ENCODE measurements at regions not wholly inside any gene's neighbourhood (a gene's known extent, or its start where the extent isn't known, plus 50 kb on each side); places are given as distances from the start of the nearest gene placed in this dataset.

DNA sequence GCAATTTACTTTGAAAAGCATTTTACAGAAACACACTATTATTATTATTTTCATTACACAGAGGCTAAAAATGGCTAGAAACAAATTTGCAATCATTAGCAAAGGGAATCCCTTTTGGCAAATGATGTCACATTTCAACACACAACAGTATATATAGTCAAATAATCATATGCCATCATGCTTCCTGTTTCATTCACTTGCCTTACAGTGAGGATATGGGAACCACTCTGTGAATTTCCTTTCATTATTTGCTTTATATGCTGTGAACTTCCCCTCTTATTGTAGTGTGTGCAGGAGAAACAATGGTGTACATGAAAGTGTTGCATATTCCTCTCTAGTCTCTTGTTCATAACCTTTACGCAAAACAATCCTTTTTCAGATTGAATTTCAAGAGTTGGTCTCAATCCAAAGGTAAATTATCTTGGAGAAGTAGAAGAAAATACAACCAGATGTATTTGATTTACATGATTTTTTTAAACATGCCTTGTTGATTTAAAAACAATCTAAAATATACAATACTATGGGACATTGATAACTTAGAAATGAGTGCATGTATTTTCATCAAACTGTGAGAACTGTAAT is 657.3 kb downstream of the EFNB2 start:
- H3K9me3 ChIP-seq (ENCODE audit: severe bottlenecking), result no peaks in the 10 kb centered on the region
- H3K4me3 ChIP-seq (ENCODE audit: low read depth, low read length), result no peak overlapping the region
- no peak for DNase-seq
- TF ChIP-seq, protein P1, sequence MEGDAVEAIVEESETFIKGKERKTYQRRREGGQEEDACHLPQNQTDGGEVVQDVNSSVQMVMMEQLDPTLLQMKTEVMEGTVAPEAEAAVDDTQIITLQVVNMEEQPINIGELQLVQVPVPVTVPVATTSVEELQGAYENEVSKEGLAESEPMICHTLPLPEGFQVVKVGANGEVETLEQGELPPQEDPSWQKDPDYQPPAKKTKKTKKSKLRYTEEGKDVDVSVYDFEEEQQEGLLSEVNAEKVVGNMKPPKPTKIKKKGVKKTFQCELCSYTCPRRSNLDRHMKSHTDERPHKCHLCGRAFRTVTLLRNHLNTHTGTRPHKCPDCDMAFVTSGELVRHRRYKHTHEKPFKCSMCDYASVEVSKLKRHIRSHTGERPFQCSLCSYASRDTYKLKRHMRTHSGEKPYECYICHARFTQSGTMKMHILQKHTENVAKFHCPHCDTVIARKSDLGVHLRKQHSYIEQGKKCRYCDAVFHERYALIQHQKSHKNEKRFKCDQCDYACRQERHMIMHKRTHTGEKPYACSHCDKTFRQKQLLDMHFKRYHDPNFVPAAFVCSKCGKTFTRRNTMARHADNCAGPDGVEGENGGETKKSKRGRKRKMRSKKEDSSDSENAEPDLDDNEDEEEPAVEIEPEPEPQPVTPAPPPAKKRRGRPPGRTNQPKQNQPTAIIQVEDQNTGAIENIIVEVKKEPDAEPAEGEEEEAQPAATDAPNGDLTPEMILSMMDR (IDR thresholded peaks at IDR 0.05; ENCODE audit: low read depth, low read length), result no peak
- H3K27ac ChIP-seq, result no peak overlapping the region
- no peaks in the 10 kb centered on the region for H3K36me3 ChIP-seq
- H3K27me3 ChIP-seq (ENCODE audit: insufficient read depth, low read depth, severe bottlenecking), result no peaks in the 10 kb centered on the region

DNA sequence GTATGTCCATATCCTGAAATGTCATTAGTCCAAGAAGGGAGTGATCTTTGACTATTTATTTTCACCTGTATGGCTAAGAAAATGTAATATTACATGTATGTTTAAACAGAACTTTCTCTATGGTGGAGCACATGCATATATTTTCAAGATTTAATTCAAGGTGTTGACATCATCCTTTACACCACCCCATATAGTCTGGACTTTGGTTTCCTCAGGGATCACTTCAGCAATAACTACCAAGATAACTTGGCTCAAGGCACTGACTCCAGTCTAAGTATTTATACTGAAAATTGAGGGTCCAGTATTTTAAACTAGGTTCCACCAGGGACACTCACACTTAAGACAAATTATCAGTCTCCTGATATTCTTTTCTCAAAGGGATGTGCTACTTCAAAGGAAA is 660.6 kb downstream of the EFNB2 start:
- Histone ChIP-seq H3K4me3 (ENCODE audit: low read depth, low read length) (no peak overlapping the region), H3K36me3 (no peaks in the 10 kb centered on the region), H3K9me3 (ENCODE audit: severe bottlenecking) (no peaks in the 10 kb centered on the region), H3K27me3 (ENCODE audit: insufficient read depth, low read depth, severe bottlenecking) (no peaks in the 10 kb centered on the region), H3K27ac (no peak overlapping the region)
- no peak for DNase-seq
- TF ChIP-seq, protein P1 (IDR thresholded peaks at IDR 0.05; ENCODE audit: low read depth, low read length), result no peak

DNA sequence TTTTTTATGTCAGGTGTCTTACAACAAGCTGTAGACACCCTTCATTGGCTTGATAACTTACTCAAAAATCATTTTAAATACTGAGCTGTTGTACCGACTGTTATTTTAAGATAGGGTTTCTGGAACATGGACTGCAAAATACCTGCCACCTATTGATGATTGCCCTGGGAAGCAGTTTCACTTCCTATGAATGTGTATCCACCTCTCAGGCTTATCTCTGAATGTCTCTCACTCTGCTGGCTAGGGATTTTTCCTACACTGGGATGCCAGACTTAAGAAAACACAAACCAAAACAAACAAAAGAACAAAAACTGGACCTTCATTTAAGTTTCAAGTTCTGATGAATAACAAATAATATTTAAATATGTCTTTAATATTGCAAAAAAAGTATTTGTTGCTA is 663.7 kb downstream of the EFNB2 start:
- H3K27me3 ChIP-seq (ENCODE audit: insufficient read depth, low read depth, severe bottlenecking), result no peaks in the 10 kb centered on the region
- H3K36me3 ChIP-seq, result no peaks in the 10 kb centered on the region
- H3K27ac ChIP-seq, result no peak overlapping the region
- H3K9me3 ChIP-seq (ENCODE audit: severe bottlenecking), result no peaks in the 10 kb centered on the region
- H3K4me3 ChIP-seq (ENCODE audit: low read depth, low read length), result no peak overlapping the region
- DNase-seq, result no peak
- TF ChIP-seq, protein P1 (IDR thresholded peaks at IDR 0.05; ENCODE audit: low read depth, low read length), result no peak

GRCh38 chr13:105871326-105871725 is 664.1 kb downstream of the EFNB2 start:
- no peaks in the 10 kb centered on the region for H3K36me3 ChIP-seq
- DNase-seq, result no peak
- H3K4me3 ChIP-seq (ENCODE audit: low read depth, low read length), result no peak overlapping the region
- H3K27ac ChIP-seq, result no peak overlapping the region
- H3K27me3 ChIP-seq (ENCODE audit: insufficient read depth, low read depth, severe bottlenecking), result no peaks in the 10 kb centered on the region
- no peaks in the 10 kb centered on the region for H3K9me3 ChIP-seq (ENCODE audit: severe bottlenecking)
- TF ChIP-seq, protein P1 (IDR thresholded peaks at IDR 0.05; ENCODE audit: low read depth, low read length), result no peak

GRCh38 chr13:105863300-105863920 is 672.1 kb downstream of the EFNB2 start:
- no peaks in the 10 kb centered on the region for H3K27me3 ChIP-seq (ENCODE audit: insufficient read depth, low read depth, severe bottlenecking)
- no peak for DNase-seq
- H3K9me3 ChIP-seq (ENCODE audit: severe bottlenecking), result no peaks in the 10 kb centered on the region
- H3K27ac ChIP-seq, result no peak overlapping the region
- TF ChIP-seq, protein P1 (IDR thresholded peaks at IDR 0.05; ENCODE audit: low read depth, low read length), result no peak
- no peak overlapping the region for H3K4me3 ChIP-seq (ENCODE audit: low read depth, low read length)
- H3K36me3 ChIP-seq, result no peaks in the 10 kb centered on the region

GRCh38 chr13:105848494-105848893 is 687.0 kb downstream of the EFNB2 start:
- TF ChIP-seq, protein P1 (IDR thresholded peaks at IDR 0.05; ENCODE audit: low read depth, low read length), result no peak
- no peak overlapping the region for H3K27ac ChIP-seq
- H3K36me3 ChIP-seq, result no peaks in the 10 kb centered on the region
- no peaks in the 10 kb centered on the region for H3K27me3 ChIP-seq (ENCODE audit: insufficient read depth, low read depth, severe bottlenecking)
- DNase-seq, result no peak
- no peaks in the 10 kb centered on the region for H3K9me3 ChIP-seq (ENCODE audit: severe bottlenecking)
- H3K4me3 ChIP-seq (ENCODE audit: low read depth, low read length), result no peak overlapping the region
